Neural crest cell (in vitro differentiated cells): ENCODE measurements at regions not wholly inside any gene's neighbourhood (a gene's known extent, or its start where the extent isn't known, plus 50 kb on each side); places are given as distances from the start of the nearest gene placed in this dataset.
"Not testable (repeated sequence)": the region's sequence is repeated elsewhere in the genome, so short reads cannot be mapped to it uniquely, and the experiment has no call there.

Source experiments
- DNase-seq: peaks from one replicate; pipeline ENCODE4 v3.0.0; 2021; ENCODE audit warnings: low read depth, mixed read lengths, low spot score
- H3K27ac Mint-ChIP-seq: one replicate; pipeline ENCODE4 v1.8.0; 2021; ENCODE audit warnings: mild to moderate bottlenecking, mixed read lengths; ENCODE audit not compliant: unreplicated experiment
- H3K27me3 Mint-ChIP-seq: 2 replicates; pipeline ENCODE4 v1.8.0; 2021; ENCODE audit warnings: low read depth, mild to moderate bottlenecking, mixed read lengths
- H3K36me3 Mint-ChIP-seq: 2 replicates; pipeline ENCODE4 v1.8.0; 2021; ENCODE audit warnings: low read depth, mild to moderate bottlenecking, mixed read lengths
- H3K4me1 Mint-ChIP-seq: 2 replicates; pipeline ENCODE4 v1.8.0; 2021; ENCODE audit warnings: mixed read lengths
- H3K4me3 Mint-ChIP-seq: one replicate; pipeline ENCODE4 v1.8.0; 2021; ENCODE audit warnings: mild to moderate bottlenecking, mixed read lengths
- H3K9me3 Mint-ChIP-seq: 2 replicates; pipeline ENCODE4 v1.8.0; 2021; ENCODE audit warnings: mixed read lengths
- CTCF ChIP-seq: fragments of 200-600 bp; sonication (generic); conservative IDR thresholded peaks from 2 replicates; pipeline ENCODE4 v1.5.0; 2021; ENCODE audit warnings: antibody characterized with exemption, mild to moderate bottlenecking

DNA sequence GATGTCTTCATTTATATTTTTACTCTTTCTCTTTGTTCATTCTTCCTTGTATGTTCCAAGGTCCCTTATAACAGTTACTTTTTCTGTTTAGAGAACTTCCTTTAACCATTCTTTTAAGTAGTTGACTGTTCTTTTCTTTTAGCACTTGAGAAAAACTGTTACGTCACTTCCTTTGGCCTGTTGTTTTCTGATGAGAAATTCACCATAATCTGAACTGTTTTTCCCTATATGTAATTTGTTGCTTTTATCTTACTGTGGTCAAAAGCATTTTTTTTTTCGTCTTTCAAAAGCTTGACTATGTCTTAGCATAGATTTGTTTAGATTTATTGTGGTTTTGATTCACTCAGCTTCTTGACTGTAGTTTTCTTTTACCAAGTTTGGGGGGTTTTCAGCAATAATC is 1660.3 kb upstream of the PCDH10 start:
- Mint-ChIP-seq H3K36me3 (no peaks in the 10 kb centered on the region), H3K9me3 (no peaks in the 10 kb centered on the region), H3K27me3 (no peaks in the 10 kb centered on the region), H3K4me1 (no peaks in the 10 kb centered on the region), H3K27ac (no peak overlapping the region), H3K4me3 (no peak overlapping the region)
- no peak for DNase-seq
- no peak for TF ChIP-seq CTCF

DNA sequence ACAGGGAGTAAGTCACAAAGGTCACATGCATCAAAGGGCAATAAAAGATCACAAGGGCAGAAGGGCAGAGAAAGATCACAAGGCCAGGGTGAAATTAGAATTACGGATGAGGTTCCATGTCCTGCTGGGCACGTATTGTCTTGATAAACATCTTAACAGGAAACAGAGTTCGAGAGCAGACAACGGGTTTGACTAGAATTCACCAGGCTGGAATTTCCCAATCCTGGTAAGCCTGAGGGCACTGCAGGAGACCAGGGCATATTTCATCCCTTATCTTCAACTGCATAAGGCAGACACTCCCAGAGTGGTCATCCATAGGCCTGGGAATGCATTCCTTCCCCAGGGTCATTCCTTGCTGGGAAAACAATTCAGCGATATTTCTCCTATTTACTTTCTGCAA is 1652.9 kb upstream of the PCDH10 start:
- H3K36me3 Mint-ChIP-seq, result peaks cover 11% of the 10 kb centered on the region
- DNase-seq, H3K27ac Mint-ChIP-seq, H3K4me3 Mint-ChIP-seq, H3K9me3 Mint-ChIP-seq, H3K4me1 Mint-ChIP-seq, H3K27me3 Mint-ChIP-seq: not testable (repeated sequence)

GRCh38 chr4:131499141-131499873 is 1649.8 kb upstream of the PCDH10 start:
- peaks cover 3% of the 10 kb centered on the region for H3K4me1 Mint-ChIP-seq
- no peak for DNase-seq
- H3K4me3 Mint-ChIP-seq, result no peak overlapping the region
- no peak overlapping the region for H3K27ac Mint-ChIP-seq
- no peak for TF ChIP-seq CTCF
- H3K9me3 Mint-ChIP-seq, result peaks cover 7% of the 10 kb centered on the region
- H3K27me3 Mint-ChIP-seq, result no peaks in the 10 kb centered on the region
- peaks cover 11% of the 10 kb centered on the region for H3K36me3 Mint-ChIP-seq

- H3K36me3 Mint-ChIP-seq, result no peaks in the 10 kb centered on the region
- H3K27me3 Mint-ChIP-seq, result no peaks in the 10 kb centered on the region
- no peak overlapping the region for H3K4me3 Mint-ChIP-seq
- no peak for DNase-seq
- no peaks in the 10 kb centered on the region for H3K4me1 Mint-ChIP-seq
- TF ChIP-seq CTCF, result no peak
- no peak overlapping the region for H3K27ac Mint-ChIP-seq
- H3K9me3 Mint-ChIP-seq, result no peaks in the 10 kb centered on the region
Measured at GRCh38 chr4:131509521-131509920, 1639.6 kb upstream of the PCDH10 start.

DNA sequence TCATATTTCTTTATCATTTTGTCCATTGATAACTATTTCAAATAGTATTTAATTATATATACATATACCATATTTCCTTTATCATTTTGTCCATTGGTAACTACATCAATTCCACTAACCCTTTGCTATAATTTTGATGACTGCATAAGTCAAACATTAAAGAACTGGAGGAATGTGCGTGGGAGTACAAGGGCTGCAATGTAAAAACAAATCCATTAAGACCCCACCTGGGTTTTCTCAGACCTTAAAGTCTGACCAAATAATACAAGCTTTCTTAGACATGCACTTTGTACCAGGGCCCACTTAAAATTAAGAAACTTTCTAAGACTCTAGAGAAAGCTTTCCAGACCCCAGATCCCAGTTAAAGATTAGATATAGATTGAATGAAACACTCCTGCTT is 1622.4 kb upstream of the PCDH10 start:
- Mint-ChIP-seq H3K36me3 (no peaks in the 10 kb centered on the region), H3K4me3 (no peak overlapping the region), H3K27ac (no peak overlapping the region), H3K4me1 (no peaks in the 10 kb centered on the region), H3K9me3 (no peaks in the 10 kb centered on the region), H3K27me3 (no peaks in the 10 kb centered on the region)
- no peak for TF ChIP-seq CTCF
- DNase-seq, result no peak

DNA sequence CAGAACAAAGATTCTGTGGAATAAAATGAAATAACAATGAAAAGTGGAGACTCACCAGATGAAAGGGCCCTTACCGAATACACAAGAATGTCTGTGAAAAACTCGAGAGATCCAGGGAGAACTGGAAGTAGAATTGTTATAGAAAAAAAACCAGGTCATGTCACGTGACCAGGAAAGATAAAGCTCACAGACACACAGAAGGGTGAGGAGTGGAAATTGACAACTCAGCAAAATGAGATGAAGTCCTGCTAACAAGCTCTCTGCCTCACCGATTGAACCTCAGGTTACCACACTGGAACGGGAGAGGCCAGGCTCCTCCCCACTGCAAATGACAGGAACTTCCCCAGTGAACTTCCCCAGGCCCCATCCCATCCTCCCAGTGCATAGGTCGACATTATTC is 1618.0 kb upstream of the PCDH10 start:
- no peaks in the 10 kb centered on the region for H3K27me3 Mint-ChIP-seq
- H3K4me1 Mint-ChIP-seq, result no peaks in the 10 kb centered on the region
- DNase-seq, result no peak
- no peak for TF ChIP-seq CTCF
- no peak overlapping the region for H3K4me3 Mint-ChIP-seq
- H3K27ac Mint-ChIP-seq, result no peak overlapping the region
- H3K9me3 Mint-ChIP-seq, result no peaks in the 10 kb centered on the region
- H3K36me3 Mint-ChIP-seq, result no peaks in the 10 kb centered on the region
